Neural cell (in vitro differentiated cells): ENCODE measurements at regions not wholly inside any gene's neighbourhood (a gene's known extent, or its start where the extent isn't known, plus 50 kb on each side); places are given as distances from the start of the nearest gene placed in this dataset.

Source experiments
- CTCF ChIP-seq: fragments of 450-650 bp; IDR thresholded peaks from 2 replicates; pipeline ENCODE4 v1.5.1; 2014; ENCODE audit warnings: antibody characterized with exemption, mild to moderate bottlenecking, moderate library complexity; ENCODE audit not compliant: poor library complexity, severe bottlenecking
- EP300 ChIP-seq: fragments of 450-650 bp; conservative IDR thresholded peaks from 2 replicates; pipeline ENCODE4 v1.6.1; 2014; ENCODE audit warnings: antibody characterized with exemption, mild to moderate bottlenecking, moderate library complexity; ENCODE audit not compliant: poor library complexity, severe bottlenecking
- EZH2 ChIP-seq: fragments of 200-600, 300-800 bp; shearing (Covaris generic), sonication (generic); IDR thresholded peaks from 2 replicates; pipeline ENCODE4 v1.6.1; 2014; ENCODE audit warnings: antibody characterized with exemption, low read length, borderline replicate concordance, mild to moderate bottlenecking; ENCODE audit not compliant: insufficient read depth, poor library complexity, severe bottlenecking
- MXI1 ChIP-seq: fragments of 450-650 bp; conservative IDR thresholded peaks from 2 replicates; pipeline ENCODE4 v1.6.1; 2014; ENCODE audit warnings: antibody characterized with exemption, mild to moderate bottlenecking; ENCODE audit not compliant: poor library complexity, severe bottlenecking
- POLR2AphosphoS5 ChIP-seq: IDR thresholded peaks from 2 replicates; pipeline ENCODE4 v1.6.1; 2012
- RAD21 ChIP-seq: fragments of 450-650 bp; conservative IDR thresholded peaks from 2 replicates; pipeline ENCODE4 v1.6.1; 2014; ENCODE audit warnings: antibody characterized with exemption, mild to moderate bottlenecking, moderate library complexity
- REST ChIP-seq: IDR thresholded peaks from 2 replicates; pipeline ENCODE4 v1.6.1; 2012; ENCODE audit warnings: borderline replicate concordance
- SMC3 ChIP-seq: fragments of 450-650 bp; conservative IDR thresholded peaks from 2 replicates; pipeline ENCODE4 v1.6.1; 2014; ENCODE audit warnings: antibody characterized with exemption, mild to moderate bottlenecking, moderate library complexity; ENCODE audit not compliant: poor library complexity

GRCh38 chr13:68176475-68176874 is 946.3 kb upstream of the PCDH9 start:
- TF ChIP-seq CTCF (no peak), EZH2 (no peak), POLR2AphosphoS5 (no peak), MXI1 (no peak), RAD21 (no peak), SMC3 (no peak), EP300 (no peak), REST (no peak)
